GM18868 (cell line): ENCODE measurements at regions not wholly inside any gene's neighbourhood (a gene's known extent, or its start where the extent isn't known, plus 50 kb on each side); places are given as distances from the start of the nearest gene placed in this dataset.
A peak's percentile ranks its signal among the peaks of the same experiment; 100 is the strongest.
"Not testable (repeated sequence)": the region's sequence is repeated elsewhere in the genome, so short reads cannot be mapped to it uniquely, and the experiment has no call there.

Experiments
- ATAC-seq: cut with Tn5 transposase; IDR thresholded peaks from one replicate; pipeline ENCODE4 v1.9.1; 2021; ENCODE audit warnings: mild to moderate bottlenecking, moderate library complexity; ENCODE audit not compliant: unreplicated experiment

DNA sequence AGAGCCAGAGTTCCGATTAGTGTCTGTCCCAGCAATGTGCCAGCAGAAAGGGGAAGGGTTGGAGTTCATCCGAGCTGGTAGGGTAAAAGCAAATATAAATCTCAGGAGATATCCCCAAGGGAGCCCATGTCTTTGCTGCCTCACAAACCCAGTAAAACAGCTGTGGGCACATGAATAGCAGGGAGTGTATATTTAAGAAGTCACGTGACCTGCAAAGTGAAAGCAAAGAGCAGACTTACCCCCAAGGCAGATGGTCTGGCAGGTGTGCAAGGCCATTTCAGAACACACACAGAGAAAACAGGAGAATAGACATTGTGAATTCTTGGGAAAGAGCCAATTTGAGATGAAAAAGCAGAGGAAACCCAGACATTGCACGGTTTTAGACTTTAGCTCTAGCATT lies 653.4 kb downstream of the TGIF2LX start:
- ATAC-seq: peak; percentile 86

DNA sequence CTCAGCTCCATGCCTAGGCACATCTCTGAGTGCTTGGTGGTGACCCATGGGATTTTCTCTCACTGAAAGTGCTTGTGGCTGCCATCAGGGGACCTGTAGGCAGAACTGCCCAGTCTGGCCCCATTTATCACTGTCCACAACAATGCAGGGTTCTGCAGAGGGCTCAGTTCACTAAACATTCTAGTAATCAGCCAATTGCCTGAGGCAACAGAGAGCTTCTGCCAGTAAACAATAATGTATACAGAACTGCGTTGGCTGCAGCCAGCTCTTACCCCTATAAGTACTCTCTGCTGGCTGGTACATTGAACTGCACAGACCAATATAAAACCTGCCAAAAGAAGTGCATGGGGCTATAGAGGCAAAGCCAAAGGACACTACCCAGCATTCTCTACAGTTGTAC lies 680.2 kb downstream of the TGIF2LX start:
- not testable (repeated sequence) for ATAC-seq

DNA sequence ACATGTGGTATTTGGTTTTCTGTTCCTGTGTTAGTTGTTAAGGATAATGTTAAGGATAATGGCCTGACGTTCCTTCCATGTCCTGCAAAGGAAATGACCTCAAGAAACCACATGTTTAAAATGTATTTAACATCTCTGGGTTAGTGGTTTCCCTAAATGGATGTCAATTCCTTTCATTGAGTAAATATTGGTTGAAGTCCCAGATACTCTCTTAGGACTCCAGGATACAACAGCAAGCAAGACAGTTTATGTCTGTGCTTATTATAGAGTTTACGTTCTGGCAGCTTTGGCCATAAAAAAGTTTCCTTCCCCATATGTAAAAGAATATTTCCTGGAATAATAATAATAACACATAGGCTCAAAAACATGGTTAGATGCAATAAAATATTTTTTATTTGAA lies 684.0 kb downstream of the TGIF2LX start:
- not testable (repeated sequence) for ATAC-seq

DNA sequence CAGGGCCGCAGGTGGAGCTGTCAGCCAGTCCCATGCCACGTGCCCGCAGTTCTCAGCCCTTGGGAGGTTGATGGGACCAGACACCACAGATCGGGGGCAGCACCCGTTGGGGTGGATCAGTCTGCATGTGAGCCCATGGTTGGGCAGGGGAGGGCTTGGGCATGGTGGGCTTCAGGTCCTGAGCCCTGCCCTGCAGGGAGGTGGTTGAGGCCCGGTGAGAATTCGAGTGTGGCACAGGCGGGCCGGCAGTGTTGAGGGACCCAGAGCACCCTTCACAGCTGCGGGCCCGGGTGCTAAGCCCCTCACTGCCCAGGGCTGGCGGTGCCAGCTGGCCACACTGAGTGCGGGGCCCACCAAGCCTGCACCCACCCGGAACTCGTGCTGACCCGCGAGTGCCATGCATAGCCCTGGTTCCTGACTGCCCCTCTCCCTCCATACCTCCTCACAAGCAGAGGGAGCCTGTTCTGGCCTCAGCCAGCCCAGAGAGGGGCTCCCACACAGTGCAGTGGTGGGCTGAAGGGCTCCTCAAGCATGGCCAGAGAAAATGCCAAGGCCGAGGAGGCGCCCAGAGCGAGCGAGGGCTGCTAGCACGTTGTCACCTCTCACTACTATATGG lies 696.1 kb downstream of the TGIF2LX start:
- ATAC-seq: no peak

DNA sequence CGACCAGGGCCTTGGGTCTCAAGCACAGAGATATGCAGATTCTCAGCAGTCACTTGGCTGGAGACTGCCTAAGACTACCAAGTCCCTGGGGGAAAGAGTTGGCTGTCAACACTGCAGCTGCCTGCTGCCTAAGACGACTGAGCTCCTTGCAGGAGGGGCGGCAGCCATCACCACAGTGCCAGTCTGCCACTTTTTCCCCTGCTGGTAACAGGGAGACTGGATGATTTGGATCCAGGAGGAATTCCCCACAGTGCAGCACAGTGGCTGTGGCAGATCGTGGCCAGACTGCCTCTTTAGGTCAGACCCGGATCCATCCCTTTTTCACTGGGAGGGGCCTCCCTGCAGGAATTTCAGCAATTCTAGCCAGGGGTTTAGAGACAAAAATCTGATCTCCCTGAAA lies 743.5 kb downstream of the TGIF2LX start:
- not testable (repeated sequence) for ATAC-seq

DNA sequence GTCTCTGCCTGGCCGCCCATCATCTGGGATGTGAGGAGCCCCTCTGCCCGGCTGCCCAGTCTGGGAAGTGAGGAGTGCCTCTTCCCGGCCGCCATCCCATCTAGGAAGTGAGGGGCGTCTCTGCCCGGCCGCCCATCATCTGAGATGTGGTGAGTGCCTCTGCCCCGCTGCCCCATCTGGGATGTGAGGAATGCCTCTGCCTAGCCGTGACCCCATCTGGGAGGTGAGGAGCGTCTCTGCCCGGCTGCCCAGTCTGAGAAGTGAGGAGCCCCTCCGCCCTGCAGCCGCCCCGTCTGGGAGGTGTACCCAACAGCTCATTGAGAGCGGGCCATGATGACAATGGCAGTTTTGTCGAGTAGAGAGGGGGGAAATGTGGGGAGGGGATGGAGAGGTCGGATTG lies 721.1 kb upstream of the PABPC5 start:
- ATAC-seq: not testable (repeated sequence)

DNA sequence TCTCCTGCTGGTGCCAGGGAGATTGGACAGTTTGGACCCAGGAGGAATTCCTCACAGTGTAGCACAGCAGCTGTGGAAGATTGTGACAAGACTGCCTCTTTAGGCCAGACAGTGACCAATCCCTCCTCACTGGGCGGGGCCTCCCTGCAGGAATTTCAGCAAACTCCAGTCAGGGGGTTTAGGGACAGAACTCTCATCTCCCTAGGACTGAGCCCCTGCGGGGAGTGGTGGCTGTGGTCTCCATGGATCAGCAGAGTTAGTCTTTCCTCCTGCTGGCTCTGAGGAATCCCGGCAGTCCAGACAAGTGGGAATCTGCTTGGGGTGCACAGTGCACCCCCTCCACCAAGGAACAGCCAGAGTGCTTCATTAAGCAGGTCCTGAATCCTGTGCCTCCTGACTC lies 697.1 kb upstream of the PABPC5 start:
- not testable (repeated sequence) for ATAC-seq

DNA sequence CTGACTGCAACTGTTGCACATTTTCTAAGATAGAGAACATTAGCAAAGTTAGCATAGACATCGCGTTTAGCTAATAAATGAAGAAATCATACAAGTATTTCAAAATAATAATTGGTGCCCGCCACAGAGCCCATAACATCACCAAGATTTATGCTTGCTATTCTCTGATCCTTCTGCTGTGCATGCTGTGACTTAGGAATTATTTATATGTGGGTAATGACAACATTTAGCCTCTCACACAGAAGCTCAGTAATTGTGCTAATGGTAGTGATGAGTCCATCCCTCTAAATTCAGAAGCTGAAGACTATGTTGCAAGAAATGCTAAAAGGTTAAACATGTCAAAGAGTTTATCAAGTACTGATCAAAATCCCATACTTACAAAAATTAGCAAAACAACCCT lies 677.0 kb upstream of the PABPC5 start:
- ATAC-seq: not testable (repeated sequence)

DNA sequence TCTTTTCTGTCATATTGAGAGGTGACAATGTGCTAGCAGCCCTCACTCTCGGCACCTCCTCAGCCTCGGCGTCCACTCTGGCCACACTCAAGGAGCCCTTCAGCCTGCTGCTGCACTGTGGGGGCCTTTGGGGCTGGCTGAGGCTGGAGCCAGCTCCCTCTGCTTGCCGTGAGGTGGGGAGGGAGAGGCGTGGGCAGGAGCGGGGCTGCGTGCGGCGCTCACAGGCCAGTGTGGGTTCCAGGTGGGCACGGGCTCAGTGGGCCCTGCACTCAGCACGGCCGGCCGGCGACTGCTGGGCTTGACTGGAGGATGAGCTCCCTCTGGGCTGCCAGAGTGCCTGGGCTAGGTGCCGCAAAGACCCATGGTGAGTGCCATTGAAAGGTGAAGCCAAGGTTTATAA lies 669.2 kb upstream of the PABPC5 start:
- ATAC-seq: not testable (repeated sequence)

DNA sequence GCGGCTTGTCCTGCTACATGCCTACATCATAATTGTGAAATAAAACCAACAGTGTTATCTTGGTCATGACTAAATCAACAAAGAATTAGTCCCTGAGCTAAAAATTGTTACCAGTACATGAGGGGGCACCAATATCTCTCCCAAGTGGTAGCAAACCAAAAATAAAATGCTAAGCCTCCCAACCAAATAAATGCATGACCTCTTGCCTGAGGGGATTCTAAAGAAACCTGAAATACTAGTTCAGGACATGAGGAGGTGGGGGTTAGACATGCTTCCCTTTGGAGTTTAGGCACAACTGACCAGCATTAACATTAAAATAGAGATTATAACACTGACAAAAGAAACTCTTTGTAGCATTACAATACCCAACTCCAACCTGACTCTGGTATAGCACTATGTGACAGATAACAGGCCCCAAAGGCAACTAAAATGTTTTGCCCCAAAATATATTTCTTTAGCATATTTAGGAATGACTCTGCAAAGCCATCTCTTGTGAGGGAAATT lies 654.3 kb upstream of the PABPC5 start:
- ATAC-seq: not testable (repeated sequence)
